Islet precursor cell (in vitro differentiated cells): ENCODE measurements at regions not wholly inside any gene's neighbourhood (a gene's known extent, or its start where the extent isn't known, plus 50 kb on each side); places are given as distances from the start of the nearest gene placed in this dataset.

ENCODE experiments used
- DNase-seq: peaks from one replicate; pipeline ENCODE4 v3.0.0-alpha.2; 2018

- peak; percentile 34 for DNase-seq
These were observed 51.7 kb upstream of the RTL6 start for GRCh38 chr22:44549701-44550100.

GRCh38 chr22:44548981-44549380, 50.9 kb upstream of the RTL6 start:
- DNase-seq = peak; percentile 45
